ENCODE measurements at regions not wholly inside any gene's neighbourhood (a gene's known extent, or its start where the extent isn't known, plus 50 kb on each side); places are given as distances from the start of the nearest gene placed in this dataset.
"Not testable (repeated sequence)": the region's sequence is repeated elsewhere in the genome, so short reads cannot be mapped to it uniquely, and the experiment has no call there.

GRCh38 chr6:167476844-167477595 is 152.1 kb downstream of the TTLL2 start:
- TF ChIP-seq CTCF (IDR thresholded peaks at IDR 0.05; ENCODE audit: low read depth, low read length): no peak
- no peak overlapping the region for H3K4me3 ChIP-seq (ENCODE audit: low read depth, low read length)
- no peak for DNase-seq (ENCODE audit: low read depth, low spot score)

GRCh38 chr6:167477688-167478087 is 152.8 kb downstream of the TTLL2 start:
- in situ Hi-C loops (cut with HindIII; ENCODE audit: low sequenced_read_pairs): no loop called here
- TF ChIP-seq CTCF (IDR thresholded peaks at IDR 0.05; ENCODE audit: low read depth, low read length): no peak

More at GRCh38 chr6:167476844-167477595, 152.1 kb downstream of the TTLL2 start:
- in situ Hi-C loops (cut with HindIII; ENCODE audit: low sequenced_read_pairs): no loop called here

GRCh38 chr6:167479301-167479700 is 154.4 kb downstream of the TTLL2 start:
- in situ Hi-C loops (cut with HindIII; ENCODE audit: low sequenced_read_pairs): no loop called here
- DNase-seq (ENCODE audit: low read depth, low spot score): no peak
- TF ChIP-seq CTCF (IDR thresholded peaks at IDR 0.05; ENCODE audit: low read depth, low read length): no peak
- H3K4me3 ChIP-seq (ENCODE audit: low read depth, low read length): no peak overlapping the region

More at GRCh38 chr6:167477688-167478087, 152.8 kb downstream of the TTLL2 start:
- no peak for DNase-seq (ENCODE audit: low read depth, low spot score)
- H3K4me3 ChIP-seq (ENCODE audit: low read depth, low read length): no peak overlapping the region

- no peak overlapping the region for H3K4me3 ChIP-seq (ENCODE audit: low read depth, low read length)
- in situ Hi-C loops (cut with HindIII; ENCODE audit: low sequenced_read_pairs): no loop called here
- no peak for DNase-seq (ENCODE audit: low read depth, low spot score)
Measured at GRCh38 chr6:167479901-167480648, 155.2 kb downstream of the TTLL2 start.

GRCh38 chr6:167481307-167481926 is 156.5 kb downstream of the TTLL2 start:
- TF ChIP-seq CTCF (IDR thresholded peaks at IDR 0.05; ENCODE audit: low read depth, low read length): no peak
- in situ Hi-C loops (cut with HindIII; ENCODE audit: low sequenced_read_pairs): no loop called here

More at GRCh38 chr6:167479901-167480648, 155.2 kb downstream of the TTLL2 start:
- TF ChIP-seq CTCF (IDR thresholded peaks at IDR 0.05; ENCODE audit: low read depth, low read length): no peak

GRCh38 chr6:167482801-167483200 is 157.9 kb downstream of the TTLL2 start:
- in situ Hi-C loops (cut with HindIII; ENCODE audit: low sequenced_read_pairs); DNase-seq (ENCODE audit: low read depth, low spot score); H3K4me3 ChIP-seq (ENCODE audit: low read depth, low read length): not testable (repeated sequence)

More at GRCh38 chr6:167481307-167481926, 156.5 kb downstream of the TTLL2 start:
- H3K4me3 ChIP-seq (ENCODE audit: low read depth, low read length): no peak overlapping the region
- no peak for DNase-seq (ENCODE audit: low read depth, low spot score)
